Spleen (tissue), 11 donors: ENCODE measurements at regions not wholly inside any gene's neighbourhood (a gene's known extent, or its start where the extent isn't known, plus 50 kb on each side); places are given as distances from the start of the nearest gene placed in this dataset.

Experiments
- DNase-seq: peaks from one replicate; pipeline ENCODE4 v3.0.0-alpha.2; 2020
- H3K27ac ChIP-seq, 8 donors: fragments of 200-600 bp; sonication (generic) in 7 of 8; 1 replicate in 4 of 8; 2 replicates in 4 of 8; pipeline versions ENCODE4 v1.5.0 to v1.8.0; 2016 to 2021; ENCODE audit warnings: inconsistent platforms in 4 of 8, mild to moderate bottlenecking in 4 of 8, moderate library complexity in 1 of 8
- H3K27me3 ChIP-seq, 7 donors: fragments of 200-600 bp; sonication (generic) in 6 of 7; replicated peaks in 1 of 7; 1 replicate in 4 of 7; 2 replicates in 3 of 7; pipeline versions ENCODE4 v1.5.0 to v1.8.0; 2016 to 2021; ENCODE audit warnings: inconsistent platforms in 3 of 7, mild to moderate bottlenecking in 1 of 7
- H3K36me3 ChIP-seq, 6 donors: fragments of 200-600 bp; sonication (generic) in 5 of 6; 1 replicate in 4 of 6; 2 replicates in 2 of 6; pipeline versions ENCODE4 v1.5.0 to v1.8.0; 2016 to 2021; ENCODE audit warnings: inconsistent platforms in 2 of 6
- H3K4me1 ChIP-seq, 6 donors: fragments of 200-600 bp; sonication (generic) in 5 of 6; 1 replicate in 3 of 6; 2 replicates in 3 of 6; pipeline versions ENCODE4 v1.5.0 to v1.8.0; 2016 to 2021; ENCODE audit warnings: inconsistent platforms in 3 of 6
- H3K4me3 ChIP-seq, 8 donors: fragments of 200-600 bp; sonication (generic) in 7 of 8; 1 replicate in 4 of 8; 2 replicates in 4 of 8; pipeline versions ENCODE4 v1.5.0 to v1.8.0; 2016 to 2021; ENCODE audit warnings: inconsistent platforms in 4 of 8, mild to moderate bottlenecking in 4 of 8, moderate library complexity in 2 of 8
- H3K9me3 ChIP-seq, 8 donors: fragments of 200-600 bp; sonication (generic) in 7 of 8; 1 replicate in 4 of 8; 2 replicates in 4 of 8; pipeline versions ENCODE4 v1.5.0 to v1.8.0; 2016 to 2021; ENCODE audit warnings: inconsistent platforms in 4 of 8
- CTCF ChIP-seq, 11 experiments: fragments of 200-600 bp in 7 of 11; fragments of 450-650 bp in 4 of 11; sonication (generic) in 4 of 11; IDR thresholded peaks in 8 of 11; conservative IDR thresholded peaks in 3 of 11; 1 replicate in 7 of 11; 2 replicates in 4 of 11; pipeline versions ENCODE4 v1.4.0 to v1.8.0; 2016 to 2021; ENCODE audit warnings: antibody characterized with exemption in 11 of 11, inconsistent platforms in 4 of 11, mild to moderate bottlenecking in 1 of 11
- POLR2A ChIP-seq, 3 donors: fragments of 450-650 bp; IDR thresholded peaks; one replicate each; pipeline ENCODE4 v1.5.1; 2017; ENCODE audit warnings: antibody characterized with exemption in 3 of 3, mild to moderate bottlenecking in 1 of 3
- POLR2AphosphoS5 ChIP-seq, 3 donors: sonication (generic); formaldehyde crosslinking; IDR thresholded peaks; one replicate each; pipeline ENCODE4 v1.5.1; 2017; ENCODE audit warnings: antibody characterized with exemption in 3 of 3
- WGBS, 5 donors: extraction: QIAGEN DNeasy Blood & Tissue Kit in 3 of 5; methylation state at CpG; one replicate each; pipeline versions ENCODE4 v1.1.5 to v1.1.7; 2013 to 2018; 5-methylcytosine and 5-hydroxymethylcytosine counted together
- intact Hi-C: fragments of 100-400 bp; cut with DNase I; formaldehyde crosslinking; loops from one replicate; pipeline ENCODE4 v1.15.0; 2023; ENCODE audit warnings: low total_unique reads
- donor health status: healthy with polysubstance abuse.
- donor health status: DM: no; HTN: no; CAD: no; lungs with moderate emphysema.
- donor health status: DM: no; HTN: no; CAD: no.
- donor health status: Bipolar disorder and iron deficiency.
- donor health status: healthy.
- donor health status: DM: no; HTN: no; CAD: no.
- donor health status: DM: yes; HTN: yes; CAD: no.

- TF ChIP-seq POLR2AphosphoS5 (IDR thresholded peaks at IDR 0.05) = no peak
- no peak for TF ChIP-seq CTCF (IDR thresholded peaks at IDR 0.05 in 8 of 11, conservative IDR thresholded peaks at IDR 0.05 in 3 of 11)
- no peak for TF ChIP-seq POLR2A (IDR thresholded peaks at IDR 0.05)
- no peaks in the 10 kb centered on the region for H3K36me3 ChIP-seq
- peaks cover 0 to 21% (median 3%) of the 10 kb centered on the region in 6 donors for H3K4me1 ChIP-seq
- H3K9me3 ChIP-seq = no peaks in the 10 kb centered on the region
- H3K27ac ChIP-seq = no peak overlapping the region
- H3K4me3 ChIP-seq = no peak overlapping the region
- H3K27me3 ChIP-seq = peaks cover 0 to 16% (median 0%) of the 10 kb centered on the region in 7 donors
- no peak for DNase-seq
- WGBS, 5 donors = 77 to 90% (median 83%) methylated on average over 2 of the region's 2 CpGs
- intact Hi-C loops = no loop called here
Measured at GRCh38 chr6:8177721-8178120, 75.4 kb upstream of the EEF1E1 start.

DNA sequence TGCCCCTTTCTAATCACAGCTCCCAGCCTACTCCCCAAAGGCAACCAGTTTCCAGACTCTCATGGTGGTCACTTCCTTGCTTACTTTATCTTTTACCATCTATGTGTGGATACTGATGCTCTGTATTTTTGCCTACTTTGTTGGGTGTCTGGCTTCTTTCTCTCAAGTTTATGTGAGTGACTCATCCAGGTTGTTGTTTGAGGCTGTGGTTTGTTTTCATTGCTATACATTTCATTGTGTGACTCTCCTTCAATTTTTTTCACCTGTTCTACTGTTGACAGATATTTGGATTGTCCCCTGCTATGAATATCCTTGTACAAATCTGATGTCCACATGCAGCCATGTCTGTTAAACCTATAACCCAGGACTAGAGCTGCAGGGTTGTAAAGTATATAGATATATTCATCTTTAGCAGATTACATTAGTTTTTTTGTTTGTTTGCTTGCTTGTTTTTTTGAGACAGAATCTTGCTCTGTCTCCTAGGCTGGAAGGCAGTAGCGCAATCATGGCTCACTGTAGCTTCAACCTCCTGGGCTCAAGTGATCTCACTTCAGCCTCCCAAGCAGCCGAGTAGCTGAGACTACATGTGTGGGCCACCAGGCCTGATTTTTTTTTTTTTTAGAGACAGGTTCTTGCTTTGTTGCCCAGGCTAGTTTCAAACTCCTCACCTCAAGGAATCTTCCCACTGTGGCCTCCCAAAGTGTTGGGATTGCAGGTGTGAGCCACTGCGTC, 72.9 kb upstream of the EEF1E1 start:
- TF ChIP-seq POLR2A (IDR thresholded peaks at IDR 0.05) (no peak), POLR2AphosphoS5 (IDR thresholded peaks at IDR 0.05) (no peak), CTCF (IDR thresholded peaks at IDR 0.05 in 8 of 11, conservative IDR thresholded peaks at IDR 0.05 in 3 of 11) (no peak)
- Histone ChIP-seq H3K27me3 (peaks cover 0 to 16% (median 0%) of the 10 kb centered on the region in 7 donors), H3K9me3 (no peaks in the 10 kb centered on the region), H3K4me3 (no peak overlapping the region), H3K4me1 (no peaks in the 10 kb centered on the region), H3K36me3 (no peaks in the 10 kb centered on the region), H3K27ac (no peak overlapping the region)
- 85 to 95% (median 91%) methylated on average over 3 of the region's 3 CpGs for WGBS, 5 donors
- DNase-seq = no peak
- intact Hi-C loops = no loop called here

GRCh38 chr6:8174571-8174970, 72.2 kb upstream of the EEF1E1 start:
- TF ChIP-seq POLR2AphosphoS5 (IDR thresholded peaks at IDR 0.05) (no peak), CTCF (IDR thresholded peaks at IDR 0.05 in 8 of 11, conservative IDR thresholded peaks at IDR 0.05 in 3 of 11) (no peak), POLR2A (IDR thresholded peaks at IDR 0.05) (no peak)
- no peak overlapping the region for H3K4me3 ChIP-seq
- H3K27ac ChIP-seq = no peak overlapping the region
- no peaks in the 10 kb centered on the region for H3K9me3 ChIP-seq
- no peak for DNase-seq
- WGBS, 5 donors = 85 to 97% (median 88%) methylated on average over 6 of the region's 6 CpGs
- H3K27me3 ChIP-seq = peaks cover 0 to 16% (median 0%) of the 10 kb centered on the region in 7 donors
- intact Hi-C loops = no loop called here
- no peaks in the 10 kb centered on the region for H3K36me3 ChIP-seq
- no peaks in the 10 kb centered on the region for H3K4me1 ChIP-seq

GRCh38 chr6:8172530-8172929, 70.2 kb upstream of the EEF1E1 start:
- Histone ChIP-seq H3K36me3 (no peaks in the 10 kb centered on the region), H3K4me3 (no peak overlapping the region), H3K27ac (no peak overlapping the region), H3K4me1 (no peaks in the 10 kb centered on the region), H3K9me3 (no peaks in the 10 kb centered on the region), H3K27me3 (peaks cover 0 to 6% (median 0%) of the 10 kb centered on the region in 7 donors)
- DNase-seq = no peak
- no peak for TF ChIP-seq POLR2AphosphoS5 (IDR thresholded peaks at IDR 0.05)
- WGBS, 5 donors = 84 to 94% (median 92%) methylated on average over 4 of the region's 4 CpGs
- intact Hi-C loops = no loop called here
